GM19238 (cell line): ENCODE measurements at regions not wholly inside any gene's neighbourhood (a gene's known extent, or its start where the extent isn't known, plus 50 kb on each side); places are given as distances from the start of the nearest gene placed in this dataset.
"Not testable (repeated sequence)": the region's sequence is repeated elsewhere in the genome, so short reads cannot be mapped to it uniquely, and the experiment has no call there.

Experiments
- DNase-seq: peaks from one replicate; pipeline ENCODE4 v3.0.0; 2011; ENCODE audit warnings: low spot score; ENCODE audit not compliant: insufficient read length

DNA sequence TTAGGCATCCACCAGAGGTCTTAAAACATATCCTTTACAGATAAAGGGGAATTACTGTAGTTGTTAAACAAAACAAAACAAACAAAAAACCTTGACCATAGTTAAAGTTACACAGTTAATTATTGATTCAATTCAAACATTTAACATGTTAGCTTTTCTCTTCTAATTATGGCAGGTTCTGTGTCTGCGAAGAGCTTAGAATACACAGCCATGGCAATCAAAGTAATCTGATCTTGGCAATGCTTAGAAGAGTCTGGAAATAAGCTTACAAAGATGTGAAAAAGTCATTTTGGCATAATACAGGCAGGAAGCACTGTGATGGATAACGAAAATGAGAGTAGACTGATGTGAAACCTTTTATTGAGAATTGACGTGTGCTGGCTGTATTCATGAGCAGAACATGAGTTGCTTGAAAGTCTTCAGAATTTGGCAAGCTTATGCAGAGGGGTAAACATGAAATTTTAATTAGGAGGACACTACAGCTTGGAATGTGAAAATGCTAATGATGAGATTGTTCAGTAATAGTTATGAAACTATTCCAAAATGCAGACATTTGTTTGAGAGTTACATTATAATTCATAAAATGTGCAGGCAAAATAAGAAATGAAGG is 629.6 kb downstream of the FSCB start:
- no peak for DNase-seq

- DNase-seq, result no peak
Measured at GRCh38 chr14:43872752-43873655, 634.1 kb downstream of the FSCB start.

DNA sequence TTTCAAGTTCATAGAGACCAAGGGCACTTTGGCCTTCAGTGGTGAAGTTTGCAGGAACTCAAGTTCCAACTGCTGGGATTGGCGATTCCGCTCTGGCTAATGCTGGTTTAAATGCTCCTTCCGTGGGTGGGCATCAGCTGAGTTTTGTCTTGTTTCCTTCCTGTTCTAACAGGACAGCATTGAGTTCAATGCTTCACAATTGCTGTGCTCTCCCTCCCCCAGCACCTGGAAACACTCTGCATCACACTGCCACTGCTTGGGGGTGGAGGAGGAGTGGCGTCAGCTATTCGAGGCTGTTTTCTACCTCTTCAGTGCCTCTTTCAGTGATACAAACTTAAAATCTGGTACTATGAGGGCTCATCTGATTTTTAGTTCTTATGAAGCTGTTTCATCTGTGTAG is 634.9 kb downstream of the FSCB start:
- DNase-seq, result no peak

DNA sequence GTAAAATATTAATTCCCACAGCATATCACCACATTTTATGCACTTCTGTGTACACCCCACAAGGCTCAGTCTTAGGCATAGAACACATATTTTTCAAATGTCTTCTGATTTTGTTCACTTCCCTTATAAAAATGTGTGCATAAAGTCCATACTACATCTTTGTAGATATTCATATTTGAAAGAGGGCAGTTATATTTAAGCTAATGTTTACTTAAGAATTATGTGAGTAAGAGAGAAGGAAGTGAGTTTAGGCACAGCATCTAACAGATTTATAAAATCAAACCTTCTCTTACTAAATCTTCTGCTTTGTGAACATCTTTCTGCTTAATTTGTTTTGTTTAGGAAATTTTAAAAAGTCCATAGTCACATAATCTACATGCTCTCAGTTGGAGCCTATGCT is 648.1 kb downstream of the FSCB start:
- no peak for DNase-seq

GRCh38 chr14:43855556-43855955 is 651.5 kb downstream of the FSCB start:
- no peak for DNase-seq

GRCh38 chr14:43853541-43853940 is 653.5 kb downstream of the FSCB start:
- no peak for DNase-seq

GRCh38 chr14:43803076-43803689 is 703.9 kb downstream of the FSCB start:
- DNase-seq, result no peak

DNA sequence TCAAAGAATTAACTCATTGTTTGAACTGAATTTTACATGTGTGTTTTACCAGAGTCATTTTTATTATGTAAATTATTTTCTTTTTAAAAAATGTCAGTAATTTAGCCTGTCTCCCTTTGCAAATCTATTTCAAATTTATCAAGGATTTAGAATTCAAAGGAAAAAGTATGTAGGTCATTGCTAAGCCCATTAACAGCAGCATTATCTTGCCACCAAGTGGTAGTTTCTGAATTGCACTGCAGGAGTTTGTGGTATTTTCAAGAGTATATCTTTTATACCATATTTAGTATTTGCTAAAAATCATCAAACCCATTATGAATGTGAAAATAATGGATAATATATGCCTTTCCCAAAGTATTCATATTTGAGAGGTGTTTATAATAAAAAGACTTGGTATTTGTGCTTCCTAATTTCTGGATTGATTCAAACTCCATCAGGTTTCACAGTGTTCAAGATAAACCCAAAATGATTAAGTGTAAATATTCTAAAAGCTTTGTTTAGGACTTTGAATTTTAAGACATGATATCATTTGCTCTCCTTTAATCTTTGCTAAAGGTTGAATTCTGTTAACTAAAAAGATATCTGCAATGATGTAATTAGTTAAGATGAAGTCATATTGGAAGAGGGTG is 711.4 kb downstream of the FSCB start:
- DNase-seq, result no peak

DNA sequence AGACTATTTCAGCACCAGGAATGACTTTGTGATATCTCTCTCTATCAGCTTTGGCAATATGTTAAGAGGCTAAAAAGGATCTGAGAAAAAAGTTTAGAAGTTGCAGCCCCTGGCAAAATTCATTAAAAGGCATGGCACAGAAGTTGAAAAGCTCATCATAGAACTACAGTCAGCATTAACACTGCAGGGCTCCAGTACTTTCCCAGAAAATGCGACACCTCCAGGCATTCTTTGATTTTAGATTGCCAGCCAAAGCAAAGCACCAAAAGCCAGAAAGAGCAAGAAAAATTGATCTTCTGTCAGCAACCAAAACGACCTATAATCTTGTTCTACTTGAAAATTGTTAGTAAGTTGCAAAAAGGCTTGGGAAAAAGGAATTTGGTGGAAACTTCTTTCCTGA is 713.5 kb downstream of the FSCB start:
- no peak for DNase-seq

DNA sequence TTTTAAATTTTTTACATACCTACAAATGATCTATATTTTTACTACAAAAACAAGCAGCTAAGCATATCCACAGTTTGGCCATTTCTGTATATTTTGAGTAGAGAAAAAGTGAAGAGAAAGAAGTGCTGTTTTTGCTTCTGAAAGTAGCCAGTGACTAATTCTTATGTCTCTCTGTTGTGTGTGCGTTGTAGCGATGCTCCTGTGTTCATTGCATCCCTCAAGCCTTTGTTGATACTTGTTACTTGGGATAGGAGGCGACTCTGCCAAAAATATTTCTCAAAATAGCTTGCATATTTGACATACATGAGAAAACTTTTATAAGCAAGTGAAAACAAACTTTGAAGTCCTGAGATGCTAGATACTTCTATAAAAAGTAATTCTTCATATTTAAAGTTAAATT is 714.1 kb downstream of the FSCB start:
- no peak for DNase-seq

DNA sequence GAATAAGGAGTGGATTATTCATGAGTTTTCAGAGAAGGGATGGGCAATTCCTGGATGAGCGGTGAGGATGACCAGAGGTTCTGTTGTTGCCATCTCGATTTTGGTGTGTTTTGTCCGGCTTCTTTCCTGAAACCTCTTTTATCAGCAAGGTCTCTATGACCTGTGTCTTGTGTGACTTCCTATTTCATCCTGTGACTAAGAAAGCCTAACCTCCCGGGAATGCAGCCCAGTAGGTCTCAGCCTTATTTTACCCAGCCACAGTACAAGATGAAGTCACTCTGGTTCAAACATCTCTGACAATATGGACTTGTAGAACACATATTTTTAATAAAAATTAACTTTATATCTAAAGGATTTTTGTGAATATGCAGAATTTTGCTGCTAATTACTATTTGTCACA is 716.4 kb downstream of the FSCB start:
- DNase-seq, result no peak

DNA sequence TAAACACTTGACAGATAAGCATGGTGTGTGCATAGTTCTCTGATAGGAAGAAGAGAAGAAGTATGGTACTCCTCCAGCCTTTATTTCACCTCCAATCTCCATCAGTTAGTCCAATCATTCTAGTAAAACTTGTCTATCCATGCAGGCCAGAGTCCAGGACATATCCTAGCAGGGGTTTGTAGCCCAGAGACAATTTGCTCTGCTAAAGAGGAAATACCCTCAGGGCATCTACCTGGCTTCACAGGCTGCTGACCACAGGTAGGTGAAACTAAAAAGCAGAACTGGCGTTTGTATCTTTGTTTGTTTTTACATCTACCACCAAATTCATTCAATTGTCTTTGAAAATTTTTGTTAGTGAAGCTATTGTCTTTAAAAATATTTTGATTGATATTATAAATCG is 717.6 kb downstream of the FSCB start:
- DNase-seq, result no peak

DNA sequence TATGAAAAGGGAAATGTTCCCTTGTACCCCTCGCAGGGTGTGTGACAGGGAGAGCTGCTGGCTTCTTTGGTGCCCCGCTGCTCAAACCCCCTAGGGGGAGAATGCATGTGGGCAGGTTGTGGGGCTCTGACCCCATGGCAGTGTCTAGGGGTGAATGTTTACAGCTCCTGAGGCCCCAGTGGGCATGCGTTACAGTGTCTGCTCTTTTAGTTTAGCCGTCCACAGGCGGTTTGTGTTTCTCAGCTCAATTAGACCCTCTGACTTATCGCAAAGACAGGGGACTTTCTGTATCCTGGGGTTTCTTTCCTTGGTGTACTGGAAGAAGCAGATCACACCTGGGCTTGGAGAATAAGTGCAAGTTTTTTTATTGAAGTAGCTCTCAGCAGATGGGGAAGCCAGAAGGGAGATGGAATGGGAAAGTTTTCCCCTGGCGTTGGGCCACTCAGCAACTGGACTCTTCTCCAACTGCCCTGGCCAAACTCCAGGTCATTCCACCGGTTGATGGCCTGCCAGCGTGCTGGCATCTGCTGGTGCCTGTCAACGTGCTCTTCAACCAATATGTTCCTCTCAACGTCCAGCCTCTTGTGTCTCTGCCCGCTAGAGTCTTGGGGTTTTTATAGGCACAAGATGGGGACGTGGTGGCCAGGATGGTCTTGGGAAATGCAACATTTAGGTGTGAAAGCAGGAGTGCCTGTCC is 720.9 kb downstream of the FSCB start:
- no peak for DNase-seq

DNA sequence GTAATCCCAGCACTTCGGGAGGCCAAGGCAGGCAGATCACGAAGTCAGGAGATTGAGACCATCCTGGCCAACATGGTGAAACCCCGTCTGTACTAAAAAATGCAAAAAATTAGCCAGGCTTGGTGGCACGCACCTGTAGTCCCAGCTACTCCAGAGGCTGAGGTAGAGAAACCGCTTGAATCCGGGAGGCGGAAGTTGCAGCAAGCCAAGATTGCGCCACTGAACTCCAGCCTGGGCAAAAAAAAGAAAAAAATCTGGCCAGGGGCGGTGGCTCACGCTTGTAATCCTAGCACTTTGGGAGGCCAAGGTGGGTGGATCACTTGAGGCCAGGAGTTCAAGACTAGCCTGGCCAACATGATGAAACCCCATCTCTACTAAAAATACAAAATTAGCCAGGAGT is 722.7 kb downstream of the FSCB start:
- DNase-seq, result not testable (repeated sequence)

DNA sequence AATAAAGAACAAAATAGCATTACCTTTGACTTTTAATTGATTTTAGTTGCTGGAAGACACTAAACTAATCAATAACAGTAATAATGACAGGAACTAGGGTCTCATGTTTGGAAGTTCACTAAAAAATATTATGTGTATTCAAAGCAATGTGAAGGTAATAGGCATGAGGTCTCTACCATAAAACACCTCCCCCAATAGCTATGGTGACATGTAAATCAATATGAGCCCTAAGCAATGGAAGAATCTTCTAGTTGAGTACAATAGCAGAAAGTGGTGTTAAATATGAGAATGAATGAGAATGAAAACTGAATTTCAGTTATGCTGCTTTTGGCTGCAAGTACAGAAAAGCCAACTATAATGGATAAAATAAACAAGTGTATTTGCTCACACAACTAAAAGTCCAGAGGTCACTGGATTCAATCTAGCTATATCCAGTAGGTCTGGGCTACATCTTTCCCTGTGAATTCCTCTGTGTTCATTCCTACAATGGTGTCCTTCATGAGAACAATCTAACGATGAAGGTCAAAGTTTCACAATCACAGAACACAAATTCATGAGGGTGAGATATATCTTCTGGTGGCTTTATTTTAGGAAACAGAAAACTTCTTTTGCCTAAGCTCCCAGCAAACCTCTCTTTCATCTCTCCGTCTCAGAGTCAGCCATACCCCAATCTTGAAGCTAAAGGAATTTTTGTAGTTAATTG is 728.0 kb downstream of the FSCB start:
- no peak for DNase-seq

GRCh38 chr14:43778570-43778936 is 728.5 kb downstream of the FSCB start:
- no peak for DNase-seq

- no peak for DNase-seq
Measured at GRCh38 chr14:43765474-43765873, 741.6 kb downstream of the FSCB start.

DNA sequence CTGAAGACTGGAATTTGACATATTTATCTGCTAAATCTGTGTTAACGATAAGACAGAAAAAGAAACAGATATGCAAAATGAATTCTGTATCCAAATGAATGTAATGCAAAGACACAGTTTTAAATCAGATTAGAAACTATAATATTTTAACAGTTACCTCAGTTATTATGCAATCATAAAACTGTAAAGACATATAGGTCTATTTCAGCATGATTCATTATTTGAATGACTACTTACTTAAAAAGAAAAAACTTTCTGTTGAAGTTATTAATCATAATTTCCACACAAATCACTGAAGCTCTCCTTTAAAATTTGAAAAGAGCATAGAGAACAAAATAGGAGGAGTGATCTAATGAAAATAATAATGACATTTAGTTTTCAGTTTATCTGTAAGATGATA is 742.6 kb downstream of the FSCB start:
- DNase-seq, result no peak

DNA sequence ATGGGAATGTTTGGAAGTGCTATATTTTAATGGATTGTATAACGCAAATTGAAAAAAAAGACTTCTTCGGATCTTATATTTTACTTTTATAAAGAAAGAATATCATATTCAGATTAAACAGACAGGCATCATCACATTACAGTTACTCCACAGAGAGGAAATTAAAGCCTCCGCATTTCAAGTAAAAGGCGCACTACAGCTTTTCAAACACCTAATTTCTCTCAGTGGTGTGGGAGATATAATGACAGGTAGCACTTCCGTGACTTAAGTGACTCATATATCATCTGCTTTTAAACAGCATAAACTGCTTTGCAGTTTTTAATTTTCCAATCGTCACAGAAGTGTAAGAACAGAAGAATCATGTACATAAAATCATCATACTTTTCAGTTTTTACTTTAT is 751.4 kb downstream of the FSCB start:
- DNase-seq, result no peak

- DNase-seq, result no peak
Measured at GRCh38 chr14:43754838-43755237, 752.2 kb downstream of the FSCB start.

DNA sequence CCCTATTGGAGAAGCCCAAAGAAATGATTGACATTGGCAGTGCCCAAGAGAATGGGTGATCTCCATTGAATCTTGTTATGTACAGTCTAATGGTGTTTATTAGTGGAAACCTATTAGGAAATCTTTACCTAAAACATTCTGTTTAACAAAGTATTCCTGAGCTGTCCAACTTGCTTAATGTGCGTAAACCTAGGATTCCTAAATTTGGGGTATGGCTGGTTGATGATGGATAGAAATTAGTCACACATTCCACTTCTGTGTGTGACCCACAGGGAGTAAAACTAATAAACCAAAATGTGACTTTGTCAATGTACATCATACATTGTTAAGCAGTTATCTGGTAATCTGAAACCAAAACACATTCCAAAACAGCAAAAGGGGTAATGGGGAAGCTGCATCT is 761.3 kb downstream of the FSCB start:
- no peak for DNase-seq
